Stomach smooth muscle (tissue), 2 donors: ENCODE measurements at regions not wholly inside any gene's neighbourhood (a gene's known extent, or its start where the extent isn't known, plus 50 kb on each side); places are given as distances from the start of the nearest gene placed in this dataset.
"Not testable (repeated sequence)": the region's sequence is repeated elsewhere in the genome, so short reads cannot be mapped to it uniquely, and the experiment has no call there.

Experiments
- H3K27ac ChIP-seq: one replicate; pipeline ENCODE4 v1.7.0; 2013; ENCODE audit warnings: mild to moderate bottlenecking, low read length, inconsistent platforms
- H3K27me3 ChIP-seq, 2 donors: one replicate each; pipeline ENCODE4 v1.7.0; 2013; ENCODE audit warnings: low read length in 2 of 2; ENCODE audit not compliant: insufficient read depth in 2 of 2, control insufficient read depth in 1 of 2
- H3K36me3 ChIP-seq, 2 donors: one replicate each; pipeline ENCODE4 v1.7.0; 2013; ENCODE audit warnings: low read length in 2 of 2; ENCODE audit not compliant: control insufficient read depth in 2 of 2, insufficient read depth in 2 of 2
- H3K4me1 ChIP-seq: one replicate; pipeline ENCODE4 v1.7.0; 2013; ENCODE audit warnings: low read length; ENCODE audit not compliant: control insufficient read depth, insufficient read depth
- H3K4me3 ChIP-seq, 2 donors: one replicate each; pipeline ENCODE4 v1.7.0; 2013; ENCODE audit warnings: low read length in 2 of 2
- H3K9ac ChIP-seq, 2 donors: one replicate each; pipeline ENCODE4 v1.7.0; 2013; ENCODE audit warnings: low read length in 2 of 2, mild to moderate bottlenecking in 1 of 2
- H3K9me3 ChIP-seq, 2 donors: one replicate each; pipeline ENCODE4 v1.7.0; 2013; ENCODE audit warnings: low read length in 2 of 2; ENCODE audit not compliant: control insufficient read depth in 2 of 2
- donor health status: healthy.
- donor health status: Pancreatic carcinoma.

DNA sequence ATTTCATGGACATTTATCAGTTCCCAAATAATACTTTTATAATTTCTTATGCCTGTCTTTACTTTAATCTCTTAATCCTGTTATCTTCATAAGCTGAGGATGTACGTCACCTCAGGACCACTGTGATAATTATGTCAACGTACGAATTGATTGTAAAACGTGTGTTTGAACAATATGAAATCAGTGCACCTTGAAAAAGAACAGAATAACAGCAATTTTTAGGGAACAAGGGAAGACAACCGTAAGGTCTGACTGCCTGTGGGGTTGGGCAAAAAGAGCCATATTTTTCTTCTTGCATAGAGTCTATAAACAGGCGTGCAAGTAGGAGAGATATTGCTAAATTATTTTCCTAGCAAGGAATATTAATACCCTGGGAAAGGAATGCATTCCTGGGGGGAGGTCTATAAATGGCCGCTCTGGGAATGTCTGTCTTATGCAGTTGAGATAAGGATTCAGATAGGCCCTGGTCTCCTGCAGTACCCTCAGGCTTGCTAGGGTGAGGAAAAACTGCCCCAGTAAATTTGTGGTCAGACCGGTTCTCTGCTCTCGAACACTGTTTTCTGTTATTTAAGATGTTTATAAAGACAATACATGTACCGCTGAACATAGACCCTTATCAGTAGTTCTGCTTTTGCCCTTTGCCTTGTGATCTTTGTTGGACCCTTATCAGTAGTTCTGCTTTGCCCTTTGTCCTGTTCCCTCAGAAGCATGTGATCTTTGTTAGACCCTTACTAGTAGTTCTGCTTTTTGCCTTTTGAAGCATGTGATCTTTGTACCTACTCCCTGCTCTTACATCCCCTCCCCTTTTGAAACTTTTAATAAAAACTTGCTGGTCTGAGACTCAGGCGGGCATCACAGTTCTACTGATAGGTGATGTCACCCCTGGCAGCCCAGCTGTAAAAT, 83.4 kb upstream of the SERBP1 start:
- not testable (repeated sequence) for H3K27me3 ChIP-seq, H3K9ac ChIP-seq, H3K27ac ChIP-seq, H3K4me3 ChIP-seq, H3K36me3 ChIP-seq, H3K4me1 ChIP-seq, H3K9me3 ChIP-seq

DNA sequence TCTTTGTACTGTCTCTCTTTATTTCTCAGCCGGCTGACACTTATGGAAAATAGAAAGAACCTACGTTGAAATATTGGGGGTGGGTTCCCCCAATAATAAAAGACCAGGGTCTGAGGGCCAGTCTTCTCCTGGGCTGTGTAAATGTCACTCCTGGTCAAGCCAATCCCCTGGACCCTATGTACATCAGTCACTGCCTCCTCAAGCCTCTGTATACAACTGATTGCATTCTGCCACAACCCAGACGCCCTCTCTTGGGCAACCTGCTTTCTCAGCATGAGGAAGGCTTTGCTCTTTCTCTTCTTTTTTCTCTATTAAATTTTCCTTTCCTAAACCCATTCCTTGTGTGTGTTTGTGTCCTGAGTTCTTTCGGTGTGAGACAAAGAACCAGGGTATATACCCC, 84.1 kb upstream of the SERBP1 start:
- no peaks in the 10 kb centered on the region for H3K36me3 ChIP-seq
- no peaks in the 10 kb centered on the region for H3K4me1 ChIP-seq
- H3K27me3 ChIP-seq: no peaks in the 10 kb centered on the region
- H3K9ac ChIP-seq: no peak overlapping the region
- H3K27ac ChIP-seq: no peak overlapping the region
- peaks cover 0 to 2% of the 10 kb centered on the region in 2 donors for H3K9me3 ChIP-seq
- no peak overlapping the region for H3K4me3 ChIP-seq

DNA sequence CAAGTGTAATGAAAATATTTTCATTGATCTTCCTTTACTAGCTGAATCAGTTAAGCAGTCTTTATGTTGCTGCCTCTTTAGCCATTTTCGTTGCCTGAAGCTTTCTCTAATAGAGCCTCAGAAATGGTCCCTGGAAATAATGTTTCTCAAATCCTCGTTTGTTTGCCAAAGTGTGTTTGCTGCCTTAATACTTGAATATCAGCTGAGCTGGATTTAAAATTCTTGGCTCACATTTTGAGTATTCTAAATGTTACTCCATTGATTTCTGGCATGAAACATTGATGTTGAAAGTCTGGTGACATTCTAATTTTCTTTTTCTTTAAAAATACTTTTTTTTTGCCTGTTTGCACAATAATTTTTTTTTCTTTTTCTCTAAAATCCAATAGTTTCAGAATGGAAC, 84.6 kb upstream of the SERBP1 start:
- Histone ChIP-seq H3K27ac (no peak overlapping the region), H3K4me1 (no peaks in the 10 kb centered on the region), H3K9me3 (peaks cover 0 to 2% of the 10 kb centered on the region in 2 donors), H3K27me3 (no peaks in the 10 kb centered on the region), H3K4me3 (no peak overlapping the region), H3K9ac (no peak overlapping the region), H3K36me3 (no peaks in the 10 kb centered on the region)

DNA sequence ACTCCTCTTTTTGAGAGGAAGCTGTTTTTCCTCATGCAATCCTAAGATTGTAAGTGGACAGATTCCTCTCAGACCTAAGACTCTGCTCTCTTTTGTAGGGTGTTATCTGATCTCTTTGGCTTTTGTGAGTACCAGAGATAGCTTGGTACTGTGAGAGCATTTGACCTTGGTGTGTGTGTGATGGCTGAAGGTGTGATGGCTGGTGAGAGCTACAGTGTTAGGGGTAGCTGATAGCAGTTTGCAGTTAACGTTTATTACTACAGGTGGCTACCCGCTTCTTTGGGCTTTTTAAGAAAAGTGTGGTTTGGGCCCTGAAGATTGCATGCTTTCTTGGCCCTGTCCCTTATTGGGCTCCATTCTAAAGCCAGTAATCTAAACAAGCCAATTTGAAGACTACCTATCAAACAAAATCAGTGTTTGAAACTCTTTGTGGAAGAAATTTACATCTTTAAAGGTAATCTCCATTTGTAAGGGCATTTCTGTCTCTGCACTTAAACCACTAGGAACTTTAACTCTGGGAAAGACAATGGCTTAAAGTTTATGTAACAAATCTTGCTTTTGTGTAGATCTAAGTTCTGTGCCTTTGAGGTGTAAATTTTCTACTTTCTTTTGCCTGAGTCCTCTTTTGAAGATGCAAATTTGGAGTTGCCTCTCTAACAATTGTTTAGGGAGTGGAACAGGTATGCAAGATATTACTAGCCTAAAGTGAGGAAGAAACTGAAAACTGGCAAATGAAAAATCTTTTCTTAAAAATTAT, 85.3 kb upstream of the SERBP1 start:
- H3K4me3 ChIP-seq: no peak overlapping the region

DNA sequence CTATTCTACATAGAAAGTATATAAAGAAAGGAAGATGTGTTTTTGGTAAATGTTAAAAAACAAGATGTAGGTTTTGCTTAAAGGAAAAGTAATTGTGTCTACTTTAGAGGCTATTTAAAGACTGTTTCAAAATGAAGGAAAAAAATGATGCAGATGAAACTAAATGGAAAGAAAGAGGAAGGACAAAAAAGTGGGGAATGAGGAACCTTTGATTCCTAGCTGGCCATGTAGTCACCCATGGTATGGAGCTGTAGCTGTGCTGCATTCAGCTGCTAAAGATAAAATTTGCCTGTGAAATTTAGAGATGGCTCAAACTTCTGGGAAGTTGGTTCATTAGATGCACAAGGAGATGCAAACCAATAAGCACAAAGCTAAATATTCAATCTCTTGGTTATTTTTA, 86.8 kb upstream of the SERBP1 start:
- no peak overlapping the region for H3K9ac ChIP-seq
- H3K36me3 ChIP-seq: no peaks in the 10 kb centered on the region
- H3K27ac ChIP-seq: no peak overlapping the region
- H3K4me3 ChIP-seq: no peak overlapping the region
- H3K27me3 ChIP-seq: no peaks in the 10 kb centered on the region
- H3K4me1 ChIP-seq: no peaks in the 10 kb centered on the region
- peaks cover 0 to 2% of the 10 kb centered on the region in 2 donors for H3K9me3 ChIP-seq

More for the DNA sequence above, 85.3 kb upstream of the SERBP1 start:
- Histone ChIP-seq H3K27me3 (no peaks in the 10 kb centered on the region), H3K36me3 (no peaks in the 10 kb centered on the region), H3K4me1 (no peaks in the 10 kb centered on the region), H3K9ac (no peak overlapping the region), H3K27ac (no peak overlapping the region), H3K9me3 (peaks cover 0 to 2% of the 10 kb centered on the region in 2 donors)

DNA sequence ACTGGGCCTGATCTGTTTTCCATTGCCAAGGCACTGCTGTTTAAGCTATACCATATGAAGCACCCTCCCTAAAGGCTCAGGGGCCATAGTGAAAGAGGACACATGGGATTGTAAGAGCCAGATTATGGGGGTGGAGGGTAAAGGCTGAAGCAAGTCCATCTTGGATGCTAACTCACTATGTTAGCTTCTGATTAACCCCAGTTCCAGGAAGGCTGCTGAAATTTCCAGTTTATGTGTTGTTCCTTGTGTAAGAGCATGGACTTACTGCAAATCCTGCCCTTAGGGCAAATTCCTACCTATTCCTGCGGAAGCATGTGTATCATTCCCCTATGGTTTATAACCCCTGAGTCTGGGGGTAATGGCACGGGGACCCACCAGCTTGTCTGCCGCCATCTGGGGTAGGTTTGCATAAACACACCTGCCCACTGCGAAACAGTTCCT, 91.8 kb upstream of the SERBP1 start:
- H3K9ac ChIP-seq: no peak overlapping the region
- no peaks in the 10 kb centered on the region for H3K36me3 ChIP-seq
- no peaks in the 10 kb centered on the region for H3K4me1 ChIP-seq
- no peak overlapping the region for H3K27ac ChIP-seq
- no peaks in the 10 kb centered on the region for H3K27me3 ChIP-seq
- no peak overlapping the region for H3K4me3 ChIP-seq
- no peaks in the 10 kb centered on the region for H3K9me3 ChIP-seq

DNA sequence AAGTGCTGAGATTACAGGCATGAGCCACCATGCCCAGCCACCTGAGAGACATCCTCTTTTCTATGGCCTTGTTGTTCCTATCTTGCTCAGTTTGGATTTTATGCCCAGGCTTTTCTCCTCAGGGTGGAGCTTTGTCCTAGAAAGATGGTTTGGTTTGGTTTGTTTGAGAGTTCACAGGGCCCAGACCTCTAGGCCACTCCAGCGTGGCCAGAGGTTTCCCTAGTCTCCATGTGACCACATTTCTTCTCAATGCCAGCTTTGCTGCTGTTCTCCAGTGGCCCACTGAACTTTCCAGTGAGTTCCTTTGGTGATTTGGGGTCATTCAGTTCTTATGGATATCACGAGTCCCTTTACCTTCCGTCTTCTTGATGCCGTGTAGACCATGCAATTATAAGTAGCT, 92.6 kb upstream of the SERBP1 start:
- Histone ChIP-seq H3K36me3 (no peaks in the 10 kb centered on the region), H3K27me3 (no peaks in the 10 kb centered on the region), H3K4me3 (no peak overlapping the region), H3K27ac (no peak overlapping the region), H3K9ac (no peak overlapping the region), H3K9me3 (no peaks in the 10 kb centered on the region), H3K4me1 (no peaks in the 10 kb centered on the region)

DNA sequence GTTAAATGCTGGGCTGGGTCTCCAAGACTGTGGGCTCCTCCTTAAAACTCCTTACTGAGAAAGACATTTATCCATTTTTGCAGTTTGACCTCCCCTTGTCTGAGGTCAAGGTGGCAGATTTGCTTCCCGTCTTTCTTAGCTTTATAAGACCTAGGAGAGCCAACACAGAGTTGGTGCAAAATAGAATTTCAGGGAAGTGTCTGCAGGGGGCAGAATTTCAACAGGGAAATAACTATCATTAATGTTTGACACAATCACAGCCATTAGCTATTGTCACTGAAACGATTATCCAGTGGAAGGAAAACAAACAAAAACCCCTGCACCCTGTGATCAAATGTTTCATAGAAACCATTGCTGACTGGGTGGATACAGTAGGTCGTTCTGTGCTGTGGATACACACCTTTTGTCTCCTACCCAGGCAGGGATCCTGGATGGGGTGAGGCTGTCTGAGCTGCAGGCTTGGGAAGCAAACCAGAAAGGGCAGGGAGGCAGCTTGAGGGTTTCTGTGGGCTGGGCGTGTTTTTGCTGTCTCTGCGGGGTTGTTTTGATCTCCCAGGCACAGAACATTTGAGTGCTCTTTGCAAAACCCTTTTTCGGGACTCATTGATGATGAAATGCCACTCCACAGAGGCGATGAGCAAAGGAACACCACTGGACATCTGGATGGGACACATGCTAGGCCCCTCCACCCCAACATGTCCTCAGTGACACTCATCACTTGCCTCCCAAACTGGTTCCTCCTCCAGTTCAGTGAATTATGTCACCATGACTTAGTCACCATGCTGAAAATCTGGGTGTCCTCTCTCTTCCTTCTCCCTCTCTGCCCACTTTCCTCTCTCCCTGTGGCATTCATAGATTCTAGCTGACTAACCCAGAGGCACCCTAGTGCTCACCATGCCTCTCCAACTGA, 94.2 kb upstream of the SERBP1 start:
- Histone ChIP-seq H3K36me3 (no peaks in the 10 kb centered on the region), H3K9me3 (no peaks in the 10 kb centered on the region), H3K27me3 (no peaks in the 10 kb centered on the region), H3K4me1 (no peaks in the 10 kb centered on the region), H3K9ac (no peak overlapping the region), H3K27ac (no peak overlapping the region), H3K4me3 (no peak overlapping the region)

DNA sequence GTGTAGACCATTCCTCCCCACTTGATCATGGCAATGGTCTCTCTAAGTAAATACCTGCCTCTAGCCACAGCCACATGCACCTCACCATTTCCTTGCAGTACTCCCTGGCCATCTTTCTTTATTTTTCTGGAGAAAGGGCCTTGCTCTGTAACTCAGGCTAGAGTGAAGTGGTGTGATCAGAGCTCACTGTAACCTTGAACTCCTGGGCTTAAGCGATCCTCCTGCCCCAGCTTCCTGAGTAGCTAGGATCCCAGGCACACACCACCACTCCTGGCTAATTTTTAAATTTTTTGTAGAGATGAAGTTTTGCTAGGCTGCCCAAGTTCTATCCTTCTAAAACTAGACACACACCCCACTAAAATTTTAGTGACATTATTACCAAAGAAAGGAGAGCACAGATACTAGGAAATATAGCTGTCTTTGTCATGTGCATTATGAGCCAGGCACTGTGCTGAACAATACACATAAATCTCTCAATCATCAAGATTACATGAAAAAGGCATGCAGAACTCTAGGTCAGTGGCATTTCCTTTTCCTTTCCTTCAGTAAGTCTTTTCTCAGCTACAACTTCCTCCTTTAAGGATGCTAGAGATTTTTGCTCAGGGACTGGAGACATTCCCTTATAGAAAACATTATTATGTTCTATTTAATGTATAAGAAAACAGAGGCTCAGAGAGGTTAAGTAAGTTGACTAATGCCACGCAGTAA, 95.0 kb upstream of the SERBP1 start:
- Histone ChIP-seq H3K36me3 (no peaks in the 10 kb centered on the region), H3K9ac (no peak overlapping the region), H3K4me3 (no peak overlapping the region), H3K4me1 (no peaks in the 10 kb centered on the region), H3K9me3 (no peaks in the 10 kb centered on the region), H3K27me3 (no peaks in the 10 kb centered on the region), H3K27ac (no peak overlapping the region)

DNA sequence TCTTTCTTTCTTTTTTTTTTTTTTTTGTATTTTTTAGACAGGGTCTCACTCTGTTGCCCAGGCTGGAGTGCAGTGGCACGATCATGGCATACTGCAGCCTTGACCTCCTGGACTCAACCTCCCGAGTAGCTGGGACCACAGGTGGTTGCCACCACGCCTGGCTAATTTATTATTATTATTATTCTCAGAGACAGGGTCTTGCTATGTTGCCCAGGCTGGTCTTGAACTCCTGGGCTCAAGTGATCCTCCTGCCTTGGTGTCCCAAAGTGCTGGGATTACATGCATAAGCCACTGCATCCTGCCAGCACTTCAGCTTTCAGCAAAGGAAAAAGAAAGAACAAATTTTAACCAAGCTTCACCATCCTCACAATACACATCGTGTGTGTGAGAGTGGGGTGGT, 97.9 kb upstream of the SERBP1 start:
- no peak overlapping the region for H3K4me3 ChIP-seq
- no peaks in the 10 kb centered on the region for H3K9me3 ChIP-seq
- H3K4me1 ChIP-seq: no peaks in the 10 kb centered on the region
- H3K9ac ChIP-seq: no peak overlapping the region
- no peaks in the 10 kb centered on the region for H3K36me3 ChIP-seq
- H3K27me3 ChIP-seq: no peaks in the 10 kb centered on the region
- no peak overlapping the region for H3K27ac ChIP-seq
